Parathyroid adenoma (tissue), 2 donors: ENCODE measurements at regions not wholly inside any gene's neighbourhood (a gene's known extent, or its start where the extent isn't known, plus 50 kb on each side); places are given as distances from the start of the nearest gene placed in this dataset.

Experiments used
- H2AFZ ChIP-seq: fragments of 300-600 bp; sonication (generic); one replicate; pipeline ENCODE4 v1.7.0; 2017; ENCODE audit warnings: antibody characterized with exemption, mild to moderate bottlenecking
- H3K27ac ChIP-seq: fragments of 300-600 bp; sonication (generic); one replicate; pipeline ENCODE4 v1.7.0; 2017
- H3K27me3 ChIP-seq: fragments of 300-600 bp; sonication (generic); one replicate; pipeline ENCODE4 v1.7.0; 2017; ENCODE audit warnings: low read length; ENCODE audit not compliant: control insufficient read depth, insufficient read depth
- H3K36me3 ChIP-seq: fragments of 300-600 bp; sonication (generic); one replicate; pipeline ENCODE4 v1.7.0; 2017; ENCODE audit warnings: low read length; ENCODE audit not compliant: control insufficient read depth, insufficient read depth
- H3K4me1 ChIP-seq: fragments of 300-600 bp; sonication (generic); one replicate; pipeline ENCODE4 v1.7.0; 2017; ENCODE audit warnings: control low read depth
- H3K4me2 ChIP-seq: fragments of 300-600 bp; sonication (generic); one replicate; pipeline ENCODE4 v1.7.0; 2017; ENCODE audit warnings: low read length
- H3K4me3 ChIP-seq: fragments of 300-600 bp; sonication (generic); one replicate; pipeline ENCODE4 v1.7.0; 2017; ENCODE audit warnings: low read depth, low read length
- H3K79me2 ChIP-seq: fragments of 300-600 bp; sonication (generic); one replicate; pipeline ENCODE4 v1.7.0; 2017; ENCODE audit warnings: control low read depth
- H3K9ac ChIP-seq: fragments of 300-600 bp; sonication (generic); one replicate; pipeline ENCODE4 v1.7.0; 2017; ENCODE audit warnings: mild to moderate bottlenecking
- H3K9me3 ChIP-seq: fragments of 300-600 bp; sonication (generic); one replicate; pipeline ENCODE4 v1.7.0; 2017; ENCODE audit warnings: low read length; ENCODE audit not compliant: control insufficient read depth
- TF ChIP-seq, protein P1 (sequence below): fragments of 300-600 bp; sonication (generic); IDR thresholded peaks from one replicate; pipeline ENCODE4 v1.7.0; 2017; ENCODE audit warnings: antibody characterized with exemption, mild to moderate bottlenecking
- donor health status: primary hyperparathyroidism.

DNA sequence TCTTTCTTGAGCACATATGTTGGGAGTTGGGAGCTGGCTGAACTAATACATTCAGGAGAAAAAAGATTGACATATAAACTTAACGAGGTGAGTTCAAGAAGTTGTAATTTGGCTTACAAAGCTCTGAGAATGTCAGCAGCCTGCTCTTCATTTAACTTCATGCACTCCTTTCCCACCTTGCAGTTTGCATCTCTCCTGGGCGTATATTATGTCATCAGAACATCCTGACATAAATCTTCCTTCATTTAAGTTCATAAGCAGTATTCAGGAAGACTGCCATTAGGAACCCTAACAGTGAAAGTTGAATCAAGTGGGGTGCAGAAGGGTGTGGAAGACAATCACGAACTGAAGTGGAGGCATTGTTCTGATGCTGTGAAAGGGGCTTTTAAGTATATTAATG, 288.1 kb downstream of the ARPP21 start:
- H3K36me3 ChIP-seq = no peaks in the 10 kb centered on the region

GRCh38 chr3:35929158-35929557, 289.8 kb downstream of the ARPP21 start:
- H3K4me2 ChIP-seq = no peak overlapping the region

More for the DNA sequence above, 288.1 kb downstream of the ARPP21 start:
- H3K79me2 ChIP-seq = no peaks in the 10 kb centered on the region
- TF ChIP-seq, protein P1, sequence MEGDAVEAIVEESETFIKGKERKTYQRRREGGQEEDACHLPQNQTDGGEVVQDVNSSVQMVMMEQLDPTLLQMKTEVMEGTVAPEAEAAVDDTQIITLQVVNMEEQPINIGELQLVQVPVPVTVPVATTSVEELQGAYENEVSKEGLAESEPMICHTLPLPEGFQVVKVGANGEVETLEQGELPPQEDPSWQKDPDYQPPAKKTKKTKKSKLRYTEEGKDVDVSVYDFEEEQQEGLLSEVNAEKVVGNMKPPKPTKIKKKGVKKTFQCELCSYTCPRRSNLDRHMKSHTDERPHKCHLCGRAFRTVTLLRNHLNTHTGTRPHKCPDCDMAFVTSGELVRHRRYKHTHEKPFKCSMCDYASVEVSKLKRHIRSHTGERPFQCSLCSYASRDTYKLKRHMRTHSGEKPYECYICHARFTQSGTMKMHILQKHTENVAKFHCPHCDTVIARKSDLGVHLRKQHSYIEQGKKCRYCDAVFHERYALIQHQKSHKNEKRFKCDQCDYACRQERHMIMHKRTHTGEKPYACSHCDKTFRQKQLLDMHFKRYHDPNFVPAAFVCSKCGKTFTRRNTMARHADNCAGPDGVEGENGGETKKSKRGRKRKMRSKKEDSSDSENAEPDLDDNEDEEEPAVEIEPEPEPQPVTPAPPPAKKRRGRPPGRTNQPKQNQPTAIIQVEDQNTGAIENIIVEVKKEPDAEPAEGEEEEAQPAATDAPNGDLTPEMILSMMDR = no peak
- no peaks in the 10 kb centered on the region for H3K27me3 ChIP-seq
- no peak overlapping the region for H2AFZ ChIP-seq
- H3K4me2 ChIP-seq = no peak overlapping the region
- H3K4me1 ChIP-seq = no peaks in the 10 kb centered on the region
- H3K9me3 ChIP-seq = no peaks in the 10 kb centered on the region
- H3K27ac ChIP-seq = no peak overlapping the region
- H3K9ac ChIP-seq = no peak overlapping the region
- H3K4me3 ChIP-seq = no peak overlapping the region

DNA sequence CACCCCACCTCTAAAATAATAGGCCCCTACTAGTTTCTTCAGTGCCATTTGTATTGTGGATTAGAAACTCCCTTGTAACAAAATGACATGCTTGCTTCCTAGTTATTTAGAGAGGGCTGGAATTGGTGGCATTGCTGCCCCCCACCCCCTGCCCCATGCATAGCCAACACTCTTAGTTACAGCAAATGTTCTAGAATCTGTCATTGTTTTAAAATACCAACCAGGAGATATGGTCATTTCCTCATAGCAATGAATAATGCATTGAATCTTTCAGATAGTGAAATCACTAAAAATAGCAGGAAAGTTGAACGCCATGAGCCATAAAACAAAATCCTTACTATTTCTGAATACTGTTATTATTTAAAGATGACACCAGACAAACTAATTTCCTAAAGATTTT, 292.5 kb downstream of the ARPP21 start:
- H3K4me3 ChIP-seq = no peak overlapping the region
- no peaks in the 10 kb centered on the region for H3K79me2 ChIP-seq
- no peak overlapping the region for H3K4me2 ChIP-seq
- H2AFZ ChIP-seq = no peak overlapping the region
- no peaks in the 10 kb centered on the region for H3K4me1 ChIP-seq
- H3K27ac ChIP-seq = no peak overlapping the region
- H3K9me3 ChIP-seq = no peaks in the 10 kb centered on the region
- no peak overlapping the region for H3K9ac ChIP-seq
- TF ChIP-seq, protein P1 = no peak
- no peaks in the 10 kb centered on the region for H3K36me3 ChIP-seq
- no peaks in the 10 kb centered on the region for H3K27me3 ChIP-seq

More at GRCh38 chr3:35929158-35929557, 289.8 kb downstream of the ARPP21 start:
- H3K79me2 ChIP-seq = no peaks in the 10 kb centered on the region
- TF ChIP-seq, protein P1 = no peak
- H3K4me1 ChIP-seq = no peaks in the 10 kb centered on the region
- no peak overlapping the region for H3K4me3 ChIP-seq
- H3K36me3 ChIP-seq = no peaks in the 10 kb centered on the region
- H3K9me3 ChIP-seq = no peaks in the 10 kb centered on the region
- H3K9ac ChIP-seq = no peak overlapping the region
- no peaks in the 10 kb centered on the region for H3K27me3 ChIP-seq
- no peak overlapping the region for H3K27ac ChIP-seq
- no peak overlapping the region for H2AFZ ChIP-seq

GRCh38 chr3:35932995-35933394, 293.7 kb downstream of the ARPP21 start:
- Histone ChIP-seq H3K79me2 (no peaks in the 10 kb centered on the region), H3K4me1 (no peaks in the 10 kb centered on the region), H3K27me3 (no peaks in the 10 kb centered on the region), H2AFZ (no peak overlapping the region), H3K36me3 (no peaks in the 10 kb centered on the region), H3K4me2 (no peak overlapping the region), H3K27ac (no peak overlapping the region), H3K9me3 (no peaks in the 10 kb centered on the region), H3K9ac (no peak overlapping the region), H3K4me3 (no peak overlapping the region)
- TF ChIP-seq, protein P1 = no peak

DNA sequence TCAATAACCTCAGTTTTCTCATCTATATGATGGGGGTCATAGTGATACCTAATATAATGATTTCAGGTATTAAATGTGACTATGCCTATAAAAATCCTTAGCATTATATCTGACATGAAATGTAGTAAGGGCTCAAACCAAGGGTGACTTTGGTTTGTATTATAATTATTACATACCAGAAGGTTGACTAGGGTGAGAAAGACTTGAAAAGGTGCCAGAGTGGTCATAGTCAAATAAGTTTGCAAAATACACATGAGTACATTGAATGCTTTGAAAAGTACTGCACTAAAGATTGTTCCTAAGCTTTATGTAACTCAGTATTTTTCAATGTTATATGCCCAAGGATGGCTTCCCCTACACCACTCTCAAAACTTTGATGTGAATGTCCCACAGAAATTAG, 297.2 kb downstream of the ARPP21 start:
- no peaks in the 10 kb centered on the region for H3K9me3 ChIP-seq
- TF ChIP-seq, protein P1 = no peak
- no peaks in the 10 kb centered on the region for H3K27me3 ChIP-seq
- no peak overlapping the region for H3K27ac ChIP-seq
- no peaks in the 10 kb centered on the region for H3K36me3 ChIP-seq
- H3K4me2 ChIP-seq = no peak overlapping the region
- no peaks in the 10 kb centered on the region for H3K4me1 ChIP-seq
- H2AFZ ChIP-seq = no peak overlapping the region
- no peak overlapping the region for H3K4me3 ChIP-seq
- no peak overlapping the region for H3K9ac ChIP-seq
- H3K79me2 ChIP-seq = no peaks in the 10 kb centered on the region
